OCI-LY1 (cell line): ENCODE measurements at regions not wholly inside any gene's neighbourhood (a gene's known extent, or its start where the extent isn't known, plus 50 kb on each side); places are given as distances from the start of the nearest gene placed in this dataset.

Source experiments
- EZH2 ChIP-seq: fragments of 200-600 bp; sonication (generic), shearing (Covaris generic); IDR thresholded peaks from 2 replicates; pipeline ENCODE4 v1.8.0; 2017; ENCODE audit warnings: borderline replicate concordance, mixed run types, mild to moderate bottlenecking, antibody characterized with exemption, low read length, moderate library complexity, mixed read lengths
- TF ChIP-seq, protein P1 (sequence below): fragments of 200-600 bp; sonication (generic), shearing (Covaris generic); IDR thresholded peaks from 2 replicates; pipeline ENCODE4 v1.5.1; 2017; ENCODE audit warnings: mild to moderate bottlenecking, antibody characterized with exemption, low read length, moderate library complexity, mixed read lengths

DNA sequence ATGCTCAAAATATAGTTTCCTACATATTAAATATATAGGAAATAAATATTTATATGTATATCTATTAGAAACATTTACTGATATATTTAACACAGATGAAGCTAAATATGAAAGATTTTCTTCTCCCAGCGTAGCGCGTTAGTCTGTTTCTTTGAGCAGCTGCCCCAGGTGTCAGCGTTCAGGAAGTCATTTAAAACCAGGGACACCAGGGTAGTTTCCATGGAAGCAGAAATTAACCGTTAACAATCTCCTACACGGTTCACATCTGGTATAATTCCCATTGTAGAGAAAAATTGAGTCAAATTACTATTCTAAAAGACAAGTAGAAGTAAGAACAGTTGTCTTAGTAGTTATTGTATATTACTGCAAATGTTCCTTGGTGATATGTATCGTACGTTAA is 1443.7 kb downstream of the MRPL39 start:
- TF ChIP-seq, protein P1, sequence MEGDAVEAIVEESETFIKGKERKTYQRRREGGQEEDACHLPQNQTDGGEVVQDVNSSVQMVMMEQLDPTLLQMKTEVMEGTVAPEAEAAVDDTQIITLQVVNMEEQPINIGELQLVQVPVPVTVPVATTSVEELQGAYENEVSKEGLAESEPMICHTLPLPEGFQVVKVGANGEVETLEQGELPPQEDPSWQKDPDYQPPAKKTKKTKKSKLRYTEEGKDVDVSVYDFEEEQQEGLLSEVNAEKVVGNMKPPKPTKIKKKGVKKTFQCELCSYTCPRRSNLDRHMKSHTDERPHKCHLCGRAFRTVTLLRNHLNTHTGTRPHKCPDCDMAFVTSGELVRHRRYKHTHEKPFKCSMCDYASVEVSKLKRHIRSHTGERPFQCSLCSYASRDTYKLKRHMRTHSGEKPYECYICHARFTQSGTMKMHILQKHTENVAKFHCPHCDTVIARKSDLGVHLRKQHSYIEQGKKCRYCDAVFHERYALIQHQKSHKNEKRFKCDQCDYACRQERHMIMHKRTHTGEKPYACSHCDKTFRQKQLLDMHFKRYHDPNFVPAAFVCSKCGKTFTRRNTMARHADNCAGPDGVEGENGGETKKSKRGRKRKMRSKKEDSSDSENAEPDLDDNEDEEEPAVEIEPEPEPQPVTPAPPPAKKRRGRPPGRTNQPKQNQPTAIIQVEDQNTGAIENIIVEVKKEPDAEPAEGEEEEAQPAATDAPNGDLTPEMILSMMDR, result no peak
- no peak for TF ChIP-seq EZH2
